K562 (cell line): ENCODE measurements at regions not wholly inside any gene's neighbourhood (a gene's known extent, or its start where the extent isn't known, plus 50 kb on each side); places are given as distances from the start of the nearest gene placed in this dataset.

Source experiments
- CEBPB ChIP-seq: fragments of 450-650 bp; IDR thresholded peaks from 2 replicates; pipeline ENCODE4 v1.6.1; 2016; ENCODE audit warnings: missing genetic modification characterization, missing compliant biosample characterization
- CEBPG ChIP-seq, 3 experiments: fragments of 200-800 bp in 1 of 3; sonication (Bioruptor generic) in 1 of 3; sonication (generic) in 1 of 3; formaldehyde crosslinking in 1 of 3; IDR thresholded peaks in 2 of 3; conservative IDR thresholded peaks in 1 of 3; 2 replicates each; pipeline versions ENCODE4 v1.6.1 to v1.8.0; 2016 to 2022; ENCODE audit warnings: missing compliant biosample characterization in 2 of 3, missing genetic modification characterization in 2 of 3, mild to moderate bottlenecking in 1 of 3, missing genetic modification reagents in 1 of 3
- CREBBP ChIP-seq: IDR thresholded peaks from one replicate; pipeline ENCODE4 v1.6.1; 2012; ENCODE audit warnings: low read depth, mild to moderate bottlenecking, control low read depth, inconsistent platforms, low read length
- CREM ChIP-seq: IDR thresholded peaks from 2 replicates; pipeline ENCODE4 v1.6.1; 2014; ENCODE audit warnings: antibody characterized with exemption, low read depth
- DNMT1 ChIP-seq: fragments of 450-650 bp; IDR thresholded peaks from 2 replicates; pipeline ENCODE4 v1.6.1; 2016; ENCODE audit warnings: antibody characterized with exemption, mild to moderate bottlenecking
- DPF2 ChIP-seq: fragments of 450-650 bp; IDR thresholded peaks from 2 replicates; pipeline ENCODE4 v1.6.1; 2016
- GATAD2B ChIP-seq: fragments of 450-650 bp; IDR thresholded peaks from 2 replicates; pipeline ENCODE4 v1.6.1; 2017; ENCODE audit warnings: mild to moderate bottlenecking, borderline replicate concordance
- KLF10 ChIP-seq: fragments of 250-450 bp; sonication (Bioruptor Pico); IDR thresholded peaks from 2 replicates; pipeline ENCODE4 v1.6.1; 2021; ENCODE audit warnings: matching md5 sums
- MED1 ChIP-seq: sonication (generic); formaldehyde crosslinking; IDR thresholded peaks from 2 replicates; pipeline ENCODE4 v1.8.1; 2023; ENCODE audit warnings: missing genetic modification reagents, borderline replicate concordance
- NCOA1 ChIP-seq: fragments of 450-650 bp; IDR thresholded peaks from 2 replicates; pipeline ENCODE4 v1.6.1; 2016; ENCODE audit warnings: low read depth
- SMAD4 ChIP-seq: fragments of 250-450 bp; sonication (Bioruptor Pico); conservative IDR thresholded peaks from 2 replicates; pipeline ENCODE4 v1.8.0; 2021; ENCODE audit warnings: inconsistent platforms, mild to moderate bottlenecking, moderate library complexity
- STAT5B ChIP-seq: fragments of 250-450 bp; sonication (Bioruptor Pico); IDR thresholded peaks from 2 replicates; pipeline ENCODE4 v1.8.0; 2021; ENCODE audit warnings: mild to moderate bottlenecking, inconsistent platforms
- ZBTB7A ChIP-seq: IDR thresholded peaks from 2 replicates; pipeline ENCODE4 v1.6.1; 2011; ENCODE audit warnings: low read depth, mild to moderate bottlenecking, low read length, moderate library complexity, borderline replicate concordance; ENCODE audit not compliant: control insufficient read depth
- ZNF140 ChIP-seq: fragments of 250-450 bp; sonication (Bioruptor Pico); IDR thresholded peaks from 2 replicates; pipeline ENCODE4 v1.8.0; 2021; ENCODE audit warnings: moderate library complexity, mild to moderate bottlenecking, inconsistent platforms
- ZNF197 ChIP-seq: fragments of 200-800 bp; sonication (Bioruptor generic); IDR thresholded peaks from 2 replicates; pipeline ENCODE4 v1.6.1; 2016; ENCODE audit warnings: low read depth, missing genetic modification characterization, missing compliant biosample characterization
- ZNF354B ChIP-seq: fragments of 250-450 bp; sonication (Bioruptor Pico); IDR thresholded peaks from 2 replicates; pipeline ENCODE4 v1.4.0; 2020
- ZNF444 ChIP-seq: fragments of 250-450 bp; sonication (Bioruptor Pico); IDR thresholded peaks from 2 replicates; pipeline ENCODE4 v1.4.0; 2020; ENCODE audit warnings: mild to moderate bottlenecking, moderate library complexity
- ZNF445 ChIP-seq: fragments of 250-450 bp; sonication (Bioruptor Pico); IDR thresholded peaks from 2 replicates; pipeline ENCODE4 v1.4.0; 2020; ENCODE audit warnings: low read depth, mild to moderate bottlenecking, moderate library complexity
- ZNF589 ChIP-seq: fragments of 200-800 bp; sonication (Bioruptor generic); IDR thresholded peaks from 2 replicates; pipeline ENCODE4 v1.6.1; 2016; ENCODE audit warnings: low read depth, missing genetic modification characterization, missing compliant biosample characterization
- ZZZ3 ChIP-seq: fragments of 450-650 bp; IDR thresholded peaks from 2 replicates; pipeline ENCODE4 v1.6.1; 2016; ENCODE audit warnings: antibody characterized with exemption, mild to moderate bottlenecking, moderate library complexity
- TF ChIP-seq, protein P1 (sequence below): fragments of 250-450 bp; sonication (Bioruptor Pico); IDR thresholded peaks from 2 replicates; pipeline ENCODE4 v1.4.0; 2020
- TF ChIP-seq, protein P2 (sequence below), 2 experiments: fragments of 450-650 bp in 1 of 2; IDR thresholded peaks; 2 replicates each; pipeline ENCODE4 v1.6.1; 2011 to 2017; ENCODE audit warnings: low read depth in 2 of 2, antibody characterized with exemption in 1 of 2, borderline replicate concordance in 1 of 2, low read length in 1 of 2, mild to moderate bottlenecking in 1 of 2, mixed read lengths in 1 of 2; ENCODE audit not compliant: control insufficient read depth in 1 of 2
- TF ChIP-seq, protein P3 (sequence below): fragments of 250-450 bp; sonication (Bioruptor Pico); IDR thresholded peaks from 2 replicates; pipeline ENCODE4 v1.5.0; 2022; ENCODE audit warnings: mild to moderate bottlenecking
- TF ChIP-seq, protein P4 (sequence below): fragments of 250-450 bp; sonication (Bioruptor Pico); IDR thresholded peaks from 2 replicates; pipeline ENCODE4 v1.6.1; 2021; ENCODE audit warnings: mild to moderate bottlenecking

DNA sequence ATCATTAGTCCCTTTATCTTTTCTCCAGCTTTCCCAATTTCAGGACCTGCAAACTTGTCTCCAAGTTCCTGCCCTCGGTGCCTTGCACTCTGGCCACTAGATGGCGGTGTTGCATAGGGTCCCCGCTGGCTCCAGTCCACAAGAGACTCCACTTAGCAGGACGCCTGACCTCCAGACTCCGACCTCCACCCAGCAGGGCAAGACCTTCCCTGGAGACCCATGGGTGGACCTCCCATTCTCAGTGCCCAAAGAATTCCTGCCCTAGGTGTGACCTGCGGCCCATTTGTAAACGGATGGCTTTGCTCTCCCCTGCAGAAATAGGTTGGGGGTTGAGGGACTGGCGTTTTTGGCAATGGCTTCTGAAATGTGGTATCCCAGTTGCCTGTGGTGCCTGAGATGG is 82.6 kb downstream of the LSM3 start (continued):
- TF ChIP-seq, protein P1, sequence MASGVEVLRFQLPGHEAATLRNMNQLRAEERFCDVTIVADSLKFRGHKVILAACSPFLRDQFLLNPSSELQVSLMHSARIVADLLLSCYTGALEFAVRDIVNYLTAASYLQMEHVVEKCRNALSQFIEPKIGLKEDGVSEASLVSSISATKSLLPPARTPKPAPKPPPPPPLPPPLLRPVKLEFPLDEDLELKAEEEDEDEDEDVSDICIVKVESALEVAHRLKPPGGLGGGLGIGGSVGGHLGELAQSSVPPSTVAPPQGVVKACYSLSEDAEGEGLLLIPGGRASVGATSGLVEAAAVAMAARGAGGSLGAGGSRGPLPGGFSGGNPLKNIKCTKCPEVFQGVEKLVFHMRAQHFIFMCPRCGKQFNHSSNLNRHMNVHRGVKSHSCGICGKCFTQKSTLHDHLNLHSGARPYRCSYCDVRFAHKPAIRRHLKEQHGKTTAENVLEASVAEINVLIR (CRISPR knock-in tag): no peak
- TF ChIP-seq CREM (no peak), GATAD2B (no peak; the same call in 1 of the 2 replicates), KLF10 (CRISPR knock-in tag) (no peak), ZNF444 (CRISPR knock-in tag) (no peak), ZBTB7A (peak; percentile 80), STAT5B (no peak), ZNF197 (CRISPR knock-in tag) (no peak), ZNF445 (CRISPR knock-in tag) (no peak), ZNF589 (CRISPR knock-in tag) (peak; percentile 52; the same call in 1 of the 2 replicates), CREBBP (no peak), CEBPB (tag) (0 out of 2 replicates have a peak, but pooled peaks have one; percentile 14), ZNF354B (CRISPR knock-in tag) (no peak), DPF2 (0 out of 2 replicates have a peak, but pooled peaks have one; percentile 29), MED1 (CRISPR knock-in tag) (no peak), CEBPG (CRISPR knock-in tag; IDR thresholded peaks at IDR 0.05) (no peak), CEBPG (tag; conservative IDR thresholded peaks at IDR 0.05 in 1 of 2, IDR thresholded peaks at IDR 0.05 in 1 of 2) (no peak), NCOA1 (no peak), DNMT1 (no peak), ZNF140 (no peak), SMAD4 (CRISPR knock-in tag) (peak; percentile 55; the same call in 1 of the 2 replicates), ZZZ3 (no peak)
- TF ChIP-seq, protein P2, sequence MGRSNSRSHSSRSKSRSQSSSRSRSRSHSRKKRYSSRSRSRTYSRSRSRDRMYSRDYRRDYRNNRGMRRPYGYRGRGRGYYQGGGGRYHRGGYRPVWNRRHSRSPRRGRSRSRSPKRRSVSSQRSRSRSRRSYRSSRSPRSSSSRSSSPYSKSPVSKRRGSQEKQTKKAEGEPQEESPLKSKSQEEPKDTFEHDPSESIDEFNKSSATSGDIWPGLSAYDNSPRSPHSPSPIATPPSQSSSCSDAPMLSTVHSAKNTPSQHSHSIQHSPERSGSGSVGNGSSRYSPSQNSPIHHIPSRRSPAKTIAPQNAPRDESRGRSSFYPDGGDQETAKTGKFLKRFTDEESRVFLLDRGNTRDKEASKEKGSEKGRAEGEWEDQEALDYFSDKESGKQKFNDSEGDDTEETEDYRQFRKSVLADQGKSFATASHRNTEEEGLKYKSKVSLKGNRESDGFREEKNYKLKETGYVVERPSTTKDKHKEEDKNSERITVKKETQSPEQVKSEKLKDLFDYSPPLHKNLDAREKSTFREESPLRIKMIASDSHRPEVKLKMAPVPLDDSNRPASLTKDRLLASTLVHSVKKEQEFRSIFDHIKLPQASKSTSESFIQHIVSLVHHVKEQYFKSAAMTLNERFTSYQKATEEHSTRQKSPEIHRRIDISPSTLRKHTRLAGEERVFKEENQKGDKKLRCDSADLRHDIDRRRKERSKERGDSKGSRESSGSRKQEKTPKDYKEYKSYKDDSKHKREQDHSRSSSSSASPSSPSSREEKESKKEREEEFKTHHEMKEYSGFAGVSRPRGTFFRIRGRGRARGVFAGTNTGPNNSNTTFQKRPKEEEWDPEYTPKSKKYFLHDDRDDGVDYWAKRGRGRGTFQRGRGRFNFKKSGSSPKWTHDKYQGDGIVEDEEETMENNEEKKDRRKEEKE (IDR thresholded peaks at IDR 0.05; ENCODE audit: borderline replicate concordance in 1 of 2, control insufficient read depth in 1 of 2, low read depth in 2 of 2, low read length in 1 of 2): no peak
- TF ChIP-seq, protein P3, sequence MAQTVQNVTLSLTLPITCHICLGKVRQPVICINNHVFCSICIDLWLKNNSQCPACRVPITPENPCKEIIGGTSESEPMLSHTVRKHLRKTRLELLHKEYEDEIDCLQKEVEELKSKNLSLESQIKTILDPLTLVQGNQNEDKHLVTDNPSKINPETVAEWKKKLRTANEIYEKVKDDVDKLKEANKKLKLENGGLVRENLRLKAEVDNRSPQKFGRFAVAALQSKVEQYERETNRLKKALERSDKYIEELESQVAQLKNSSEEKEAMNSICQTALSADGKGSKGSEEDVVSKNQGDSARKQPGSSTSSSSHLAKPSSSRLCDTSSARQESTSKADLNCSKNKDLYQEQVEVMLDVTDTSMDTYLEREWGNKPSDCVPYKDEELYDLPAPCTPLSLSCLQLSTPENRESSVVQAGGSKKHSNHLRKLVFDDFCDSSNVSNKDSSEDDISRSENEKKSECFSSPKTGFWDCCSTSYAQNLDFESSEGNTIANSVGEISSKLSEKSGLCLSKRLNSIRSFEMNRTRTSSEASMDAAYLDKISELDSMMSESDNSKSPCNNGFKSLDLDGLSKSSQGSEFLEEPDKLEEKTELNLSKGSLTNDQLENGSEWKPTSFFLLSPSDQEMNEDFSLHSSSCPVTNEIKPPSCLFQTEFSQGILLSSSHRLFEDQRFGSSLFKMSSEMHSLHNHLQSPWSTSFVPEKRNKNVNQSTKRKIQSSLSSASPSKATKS (CRISPR knock-in tag): no peak
- TF ChIP-seq, protein P4, sequence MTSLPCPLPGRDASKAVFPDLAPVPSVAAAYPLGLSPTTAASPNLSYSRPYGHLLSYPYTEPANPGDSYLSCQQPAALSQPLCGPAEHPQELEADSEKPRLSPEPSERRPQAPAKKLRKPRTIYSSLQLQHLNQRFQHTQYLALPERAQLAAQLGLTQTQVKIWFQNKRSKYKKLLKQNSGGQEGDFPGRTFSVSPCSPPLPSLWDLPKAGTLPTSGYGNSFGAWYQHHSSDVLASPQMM: no peak
